Endothelial cell of umbilical vein (primary cell): ENCODE measurements at regions not wholly inside any gene's neighbourhood (a gene's known extent, or its start where the extent isn't known, plus 50 kb on each side); places are given as distances from the start of the nearest gene placed in this dataset.

Experiments used
- BruUV-seq: library from RNA; stranded (reverse); fragments of 400-500 nt; replicated peaks from 2 replicates; lab custom pipeline; 2021; lab: Mats Ljungman, UMichigan
- CTCF ChIA-PET: fragments of 300-600, 350-600 bp; sonication (Branson Sonifier 250); formaldehyde crosslinking; loops from one replicate; lab custom pipeline; 2021; ENCODE audit warnings: antibody characterized with exemption, inconsistent platforms; lab: Charles Lee
- POLR2A ChIA-PET: fragments of 300-600, 350-600 bp; sonication (Branson Sonifier 250); formaldehyde crosslinking; loops from one replicate; lab custom pipeline; 2021; ENCODE audit warnings: antibody characterized with exemption, inconsistent platforms; lab: Charles Lee
- DNase-seq: peaks from one replicate; pipeline ENCODE4 v3.0.0-alpha.2; 2011; ENCODE audit warnings: low read depth, low spot score
- FAIRE-seq: peaks from 2 replicates; lab custom pipeline; 2011; peaks lifted over from hg19 to GRCh38; lab: Jason Lieb, UNC
- H2AFZ ChIP-seq: 2 replicates; pipeline ENCODE4 v1.6.0; 2012; ENCODE audit warnings: low read depth, low read length, control low read depth, inconsistent platforms
- H3K27ac ChIP-seq: 2 replicates; pipeline ENCODE4 v1.5.1; 2011; ENCODE audit warnings: low read depth, mild to moderate bottlenecking, control low read depth, low read length, moderate library complexity; ENCODE audit not compliant: insufficient read depth
- H3K27me3 ChIP-seq, 2 experiments: 2 replicates each; pipeline versions ENCODE4 v1.6.0 to v1.6.1; 2011; ENCODE audit warnings: low read length in 2 of 2, mixed read lengths in 1 of 2; ENCODE audit not compliant: control insufficient read depth in 2 of 2, insufficient read depth in 2 of 2
- H3K36me3 ChIP-seq, 2 experiments: 2 replicates in 1 of 2; 3 replicates in 1 of 2; pipeline ENCODE4 v1.5.1; 2011; ENCODE audit warnings: low read length in 2 of 2, mild to moderate bottlenecking in 1 of 2, moderate library complexity in 1 of 2; ENCODE audit not compliant: control insufficient read depth in 2 of 2, insufficient read depth in 2 of 2; ENCODE audit errors: extremely low read depth in 1 of 2
- H3K4me1 ChIP-seq: 3 replicates; pipeline ENCODE4 v1.5.1; 2011; ENCODE audit warnings: mild to moderate bottlenecking, low read length; ENCODE audit not compliant: control insufficient read depth, insufficient read depth; ENCODE audit errors: extremely low read depth
- H3K4me2 ChIP-seq: 2 replicates; pipeline ENCODE4 v1.6.1; 2011; ENCODE audit warnings: low read length, control low read depth, mixed read lengths; ENCODE audit not compliant: insufficient read depth
- H3K4me3 ChIP-seq, 3 experiments: fragments of 200-600 bp in 1 of 3; sonication (generic), shearing (Covaris generic) in 1 of 3; replicated peaks in 1 of 3; 2 replicates each; pipeline ENCODE4 v1.5.1; 2011 to 2016; ENCODE audit warnings: control low read depth in 3 of 3, low read length in 3 of 3, mild to moderate bottlenecking in 2 of 3, inconsistent platforms in 1 of 3, low read depth in 1 of 3, moderate library complexity in 1 of 3; ENCODE audit not compliant: insufficient read depth in 1 of 3
- H3K79me2 ChIP-seq: 2 replicates; pipeline ENCODE4 v1.6.0; 2012; ENCODE audit warnings: low read length, inconsistent platforms; ENCODE audit not compliant: control insufficient read depth, insufficient read depth
- H3K9ac ChIP-seq: replicated peaks from 2 replicates; pipeline ENCODE3; 2011; ENCODE audit warnings: low read length, control low read depth; ENCODE audit not compliant: insufficient read depth; ENCODE audit errors: extremely low read depth
- H3K9me1 ChIP-seq: replicated peaks from 3 replicates; pipeline ENCODE4 v1.6.0; 2011; ENCODE audit warnings: mild to moderate bottlenecking, low read length; ENCODE audit not compliant: control insufficient read depth, insufficient read depth; ENCODE audit errors: extremely low read depth
- H3K9me3 ChIP-seq: replicated peaks from 2 replicates; pipeline ENCODE4 v1.5.1; 2012; ENCODE audit warnings: low read length, inconsistent platforms; ENCODE audit not compliant: control insufficient read depth, insufficient read depth
- H4K20me1 ChIP-seq: replicated peaks from 2 replicates; pipeline ENCODE3; 2011; ENCODE audit warnings: mild to moderate bottlenecking, low read length; ENCODE audit not compliant: control insufficient read depth, insufficient read depth; ENCODE audit errors: extremely low read depth
- EZH2 ChIP-seq: IDR thresholded peaks from 2 replicates; pipeline ENCODE4 v1.6.1; 2012; ENCODE audit warnings: borderline replicate concordance, low read depth, mild to moderate bottlenecking, moderate library complexity, low read length, inconsistent platforms; ENCODE audit not compliant: severe bottlenecking
- FOS ChIP-seq: IDR thresholded peaks from 2 replicates; pipeline ENCODE4 v1.6.1; 2011; ENCODE audit warnings: mild to moderate bottlenecking, low read length, moderate library complexity, borderline replicate concordance; ENCODE audit not compliant: insufficient read depth
- GATA2 ChIP-seq: IDR thresholded peaks from 2 replicates; pipeline ENCODE4 v1.7.0; 2011; ENCODE audit warnings: low read depth, mild to moderate bottlenecking, moderate library complexity, mixed read lengths, low read length; ENCODE audit not compliant: insufficient read length, insufficient read depth
- JUN ChIP-seq: IDR thresholded peaks from 2 replicates; pipeline ENCODE4 v1.6.1; 2011; ENCODE audit warnings: borderline replicate concordance, low read depth; ENCODE audit not compliant: insufficient read length, insufficient read depth
- MYC ChIP-seq: IDR thresholded peaks from one replicate; pipeline ENCODE4 v1.6.1; 2011; ENCODE audit warnings: mild to moderate bottlenecking, low read depth, low read length
- POLR2A ChIP-seq: IDR thresholded peaks from 2 replicates; pipeline ENCODE4 v1.6.1; 2012; ENCODE audit warnings: low read depth, mild to moderate bottlenecking, control low read depth, low read length
- POLR2AphosphoS5 ChIP-seq: IDR thresholded peaks from 2 replicates; pipeline ENCODE4 v1.6.1; 2012; ENCODE audit warnings: low read depth, mild to moderate bottlenecking, control low read depth, low read length, moderate library complexity; ENCODE audit not compliant: insufficient read depth
- dilution Hi-C: fragments of 300-500 bp; cut with MboI; formaldehyde crosslinking; loops from one replicate; pipeline ENCODE4 v1.15.0; 2019; ENCODE audit warnings: low sequenced_read_pairs; ENCODE audit not compliant: extremely low pct_ligation_motif_present
- intact Hi-C: fragments of 100-400 bp; cut with micrococcal nuclease; formaldehyde crosslinking; loops from one replicate; pipeline ENCODE4 v1.10.0; 2022
- TF ChIP-seq, protein P1 (sequence below), 2 donors: IDR thresholded peaks; 1 replicate in 1 of 2; 2 replicates in 1 of 2; pipeline ENCODE4 v1.5.1; 2011; ENCODE audit warnings: low read length in 2 of 2, mild to moderate bottlenecking in 2 of 2, moderate library complexity in 2 of 2, control low read depth in 1 of 2, inconsistent platforms in 1 of 2, low read depth in 1 of 2; ENCODE audit not compliant: insufficient read depth in 1 of 2; ENCODE audit errors: extremely low read depth in 1 of 2
- TF ChIP-seq, protein P2 (sequence below): IDR thresholded peaks from 2 replicates; pipeline ENCODE4 v1.6.1; 2011; ENCODE audit not compliant: insufficient read depth, insufficient read length

DNA sequence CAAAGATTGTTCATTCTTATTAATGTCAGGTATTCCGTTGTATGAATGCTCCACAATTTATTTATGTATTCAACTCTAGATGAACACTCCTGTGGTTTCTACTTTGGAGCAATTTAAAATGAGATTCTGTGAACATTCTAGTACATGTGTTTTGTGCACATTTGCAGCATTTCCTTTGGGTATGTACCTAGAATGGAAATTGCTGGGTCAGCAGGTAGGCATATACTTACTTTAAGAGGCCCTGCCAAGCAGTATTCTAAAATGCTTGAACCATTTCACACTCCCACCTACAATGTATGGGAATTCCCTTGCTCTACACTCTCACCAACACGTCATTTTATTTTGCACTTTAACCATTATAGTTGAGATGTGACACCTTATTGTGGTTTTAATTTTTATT, 59.4 kb upstream of the MAGEB2 start:
- no peaks in the 10 kb centered on the region for H3K9me1 ChIP-seq
- intact Hi-C loops (no loop called here), dilution Hi-C loops (no loop called here)
- FAIRE-seq (no peak), DNase-seq (no peak)
- H3K4me2 ChIP-seq: no peak overlapping the region
- no peak overlapping the region for H3K9ac ChIP-seq
- POLR2A ChIA-PET: no interaction called here
- H3K9me3 ChIP-seq: no peaks in the 10 kb centered on the region
- no peaks in the 10 kb centered on the region for H3K79me2 ChIP-seq
- H2AFZ ChIP-seq: no peak overlapping the region
- TF ChIP-seq JUN: no peak
- TF ChIP-seq, protein P1, sequence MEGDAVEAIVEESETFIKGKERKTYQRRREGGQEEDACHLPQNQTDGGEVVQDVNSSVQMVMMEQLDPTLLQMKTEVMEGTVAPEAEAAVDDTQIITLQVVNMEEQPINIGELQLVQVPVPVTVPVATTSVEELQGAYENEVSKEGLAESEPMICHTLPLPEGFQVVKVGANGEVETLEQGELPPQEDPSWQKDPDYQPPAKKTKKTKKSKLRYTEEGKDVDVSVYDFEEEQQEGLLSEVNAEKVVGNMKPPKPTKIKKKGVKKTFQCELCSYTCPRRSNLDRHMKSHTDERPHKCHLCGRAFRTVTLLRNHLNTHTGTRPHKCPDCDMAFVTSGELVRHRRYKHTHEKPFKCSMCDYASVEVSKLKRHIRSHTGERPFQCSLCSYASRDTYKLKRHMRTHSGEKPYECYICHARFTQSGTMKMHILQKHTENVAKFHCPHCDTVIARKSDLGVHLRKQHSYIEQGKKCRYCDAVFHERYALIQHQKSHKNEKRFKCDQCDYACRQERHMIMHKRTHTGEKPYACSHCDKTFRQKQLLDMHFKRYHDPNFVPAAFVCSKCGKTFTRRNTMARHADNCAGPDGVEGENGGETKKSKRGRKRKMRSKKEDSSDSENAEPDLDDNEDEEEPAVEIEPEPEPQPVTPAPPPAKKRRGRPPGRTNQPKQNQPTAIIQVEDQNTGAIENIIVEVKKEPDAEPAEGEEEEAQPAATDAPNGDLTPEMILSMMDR (IDR thresholded peaks at IDR 0.05; ENCODE audit: extremely low read depth in 1 of 2, insufficient read depth in 1 of 2, low read depth in 1 of 2, low read length in 2 of 2): no peak
- no peak for TF ChIP-seq EZH2
- TF ChIP-seq GATA2: no peak
- no peak for TF ChIP-seq POLR2AphosphoS5
- TF ChIP-seq, protein P2, sequence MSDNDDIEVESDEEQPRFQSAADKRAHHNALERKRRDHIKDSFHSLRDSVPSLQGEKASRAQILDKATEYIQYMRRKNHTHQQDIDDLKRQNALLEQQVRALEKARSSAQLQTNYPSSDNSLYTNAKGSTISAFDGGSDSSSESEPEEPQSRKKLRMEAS: no peak
- TF ChIP-seq MYC: no peak
- TF ChIP-seq FOS: no peak
- no peak for TF ChIP-seq POLR2A
- H3K27me3 ChIP-seq: no peaks in the 10 kb centered on the region
- no peaks in the 10 kb centered on the region for H3K4me1 ChIP-seq
- no peak overlapping the region for H3K4me3 ChIP-seq
- no peaks in the 10 kb centered on the region for H3K36me3 ChIP-seq
- CTCF ChIA-PET: no interaction called here
- BruUV-seq: no TSS peak
- no peaks in the 10 kb centered on the region for H4K20me1 ChIP-seq
- H3K27ac ChIP-seq: no peak overlapping the region
